ENCODE measurements at regions not wholly inside any gene's neighbourhood (a gene's known extent, or its start where the extent isn't known, plus 50 kb on each side); places are given as distances from the start of the nearest gene placed in this dataset.
"Not testable (repeated sequence)": the region's sequence is repeated elsewhere in the genome, so short reads cannot be mapped to it uniquely, and the experiment has no call there.

GRCh38 chr6:79810185-79810705 lies 137.1 kb downstream of the ELOVL4 start:
- Mint-ChIP-seq H3K27ac (ENCODE audit: unreplicated experiment) (no peak overlapping the region), H3K4me1 (ENCODE audit: low read depth, unreplicated experiment) (no peaks in the 10 kb centered on the region), H3K4me3 (ENCODE audit: unreplicated experiment) (no peak overlapping the region), H3K27me3 (ENCODE audit: low read depth, unreplicated experiment) (no peaks in the 10 kb centered on the region), H3K36me3 (ENCODE audit: low read depth, unreplicated experiment) (no peaks in the 10 kb centered on the region), H3K9me3 (ENCODE audit: unreplicated experiment) (peaks cover 4% of the 10 kb centered on the region)
- DNase-seq (ENCODE audit: low read depth) (no peak), FAIRE-seq (no peak)
- Histone ChIP-seq H2AFZ (ENCODE audit: low read depth, low read length) (no peak overlapping the region), H3K36me3 (ENCODE audit: insufficient read depth, low read length) (no peaks in the 10 kb centered on the region), H3K79me2 (ENCODE audit: insufficient read depth, low read length) (no peaks in the 10 kb centered on the region), H3K9ac (ENCODE audit: low read length) (no peak overlapping the region), H3K27me3 (ENCODE audit: insufficient read depth, low read length) (peaks cover 7% of the 10 kb centered on the region), H3K4me2 (ENCODE audit: low read length) (peak overlapping the region; percentile 35), H3K4me1 (ENCODE audit: insufficient read depth, low read length) (no peaks in the 10 kb centered on the region), H3K9me3 (ENCODE audit: insufficient read depth, low read depth, low read length) (no peaks in the 10 kb centered on the region), H4K20me1 (ENCODE audit: insufficient read depth, low read length) (no peaks in the 10 kb centered on the region), H3K27ac (ENCODE audit: low read depth, low read length) (no peak overlapping the region), H3K4me3 (ENCODE audit: insufficient read depth, low read depth, low read length) (no peak overlapping the region)
- TF ChIP-seq EZH2 (IDR thresholded peaks at IDR 0.05; ENCODE audit: insufficient read depth, low read length) (no peak), CTCF (IDR thresholded peaks at IDR 0.05; ENCODE audit: insufficient read depth, low read depth, low read length) (no peak)

GRCh38 chr6:79808921-79809320 lies 138.4 kb downstream of the ELOVL4 start:
- Histone ChIP-seq H3K9me3 (ENCODE audit: insufficient read depth, low read depth, low read length) (no peaks in the 10 kb centered on the region), H3K27ac (ENCODE audit: low read depth, low read length) (no peak overlapping the region), H3K4me3 (ENCODE audit: insufficient read depth, low read depth, low read length) (no peak overlapping the region), H4K20me1 (ENCODE audit: insufficient read depth, low read length) (no peaks in the 10 kb centered on the region), H3K27me3 (ENCODE audit: insufficient read depth, low read length) (peaks cover 7% of the 10 kb centered on the region), H3K4me1 (ENCODE audit: insufficient read depth, low read length) (no peaks in the 10 kb centered on the region), H3K4me2 (ENCODE audit: low read length) (no peak overlapping the region), H3K9ac (ENCODE audit: low read length) (no peak overlapping the region), H3K36me3 (ENCODE audit: insufficient read depth, low read length) (no peaks in the 10 kb centered on the region), H3K79me2 (ENCODE audit: insufficient read depth, low read length) (no peaks in the 10 kb centered on the region), H2AFZ (ENCODE audit: low read depth, low read length) (no peak overlapping the region)
- DNase-seq (ENCODE audit: low read depth) (no peak), FAIRE-seq (no peak)
- TF ChIP-seq EZH2 (IDR thresholded peaks at IDR 0.05; ENCODE audit: insufficient read depth, low read length): no peak
- no peak for TF ChIP-seq CTCF (IDR thresholded peaks at IDR 0.05; ENCODE audit: insufficient read depth, low read depth, low read length)
- Mint-ChIP-seq H3K27ac (ENCODE audit: unreplicated experiment) (no peak overlapping the region), H3K9me3 (ENCODE audit: unreplicated experiment) (peaks cover 4% of the 10 kb centered on the region), H3K36me3 (ENCODE audit: low read depth, unreplicated experiment) (no peaks in the 10 kb centered on the region), H3K4me1 (ENCODE audit: low read depth, unreplicated experiment) (no peaks in the 10 kb centered on the region), H3K4me3 (ENCODE audit: unreplicated experiment) (no peak overlapping the region), H3K27me3 (ENCODE audit: low read depth, unreplicated experiment) (no peaks in the 10 kb centered on the region)

- H3K9ac ChIP-seq (ENCODE audit: low read length); H2AFZ ChIP-seq (ENCODE audit: low read depth, low read length); H3K4me1 Mint-ChIP-seq (ENCODE audit: low read depth, unreplicated experiment); H4K20me1 ChIP-seq (ENCODE audit: insufficient read depth, low read length); H3K27ac ChIP-seq (ENCODE audit: low read depth, low read length); H3K79me2 ChIP-seq (ENCODE audit: insufficient read depth, low read length); H3K9me3 ChIP-seq (ENCODE audit: insufficient read depth, low read depth, low read length); H3K4me3 ChIP-seq (ENCODE audit: insufficient read depth, low read depth, low read length); H3K36me3 Mint-ChIP-seq (ENCODE audit: low read depth, unreplicated experiment); H3K4me3 Mint-ChIP-seq (ENCODE audit: unreplicated experiment); H3K27ac Mint-ChIP-seq (ENCODE audit: unreplicated experiment); H3K36me3 ChIP-seq (ENCODE audit: insufficient read depth, low read length); H3K4me2 ChIP-seq (ENCODE audit: low read length); H3K9me3 Mint-ChIP-seq (ENCODE audit: unreplicated experiment); DNase-seq (ENCODE audit: low read depth); H3K27me3 ChIP-seq (ENCODE audit: insufficient read depth, low read length); FAIRE-seq; H3K27me3 Mint-ChIP-seq (ENCODE audit: low read depth, unreplicated experiment); H3K4me1 ChIP-seq (ENCODE audit: insufficient read depth, low read length): not testable (repeated sequence)
These were observed 140.7 kb downstream of the ELOVL4 start for GRCh38 chr6:79806661-79807060.

All from astrocyte (in vitro differentiated cells and primary cell).